ENCODE measurements at regions not wholly inside any gene's neighbourhood (a gene's known extent, or its start where the extent isn't known, plus 50 kb on each side); places are given as distances from the start of the nearest gene placed in this dataset.

- H3K27ac ChIP-seq, result no peak overlapping the region
- TF ChIP-seq CTCF (conservative IDR thresholded peaks at IDR 0.05) (no peak), ZFX (IDR thresholded peaks at IDR 0.05) (no peak)
Observed at GRCh38 chr16:85377388-85378144, 235.6 kb upstream of the GSE1 start.

- no peak overlapping the region for H3K27ac ChIP-seq
- no peak for TF ChIP-seq ZFX (IDR thresholded peaks at IDR 0.05)
- TF ChIP-seq CTCF (conservative IDR thresholded peaks at IDR 0.05), result no peak
Observed at GRCh38 chr16:85378145-85379040, 234.7 kb upstream of the GSE1 start.

- H3K27ac ChIP-seq, result no peak overlapping the region
- TF ChIP-seq CTCF (conservative IDR thresholded peaks at IDR 0.05), result no peak
Observed at GRCh38 chr16:85379041-85380001, 233.8 kb upstream of the GSE1 start.

- TF ChIP-seq CTCF (conservative IDR thresholded peaks at IDR 0.05) (no peak), ZFX (IDR thresholded peaks at IDR 0.05) (no peak)
- H3K27ac ChIP-seq, result no peak overlapping the region
Observed at GRCh38 chr16:85380002-85380395, 233.1 kb upstream of the GSE1 start.

GRCh38 chr16:85380905-85381737 is 232.0 kb upstream of the GSE1 start:
- TF ChIP-seq ZFX (IDR thresholded peaks at IDR 0.05) (no peak), CTCF (conservative IDR thresholded peaks at IDR 0.05) (no peak)
- H3K27ac ChIP-seq, result no peak overlapping the region

- TF ChIP-seq CTCF (conservative IDR thresholded peaks at IDR 0.05) (no peak), ZFX (IDR thresholded peaks at IDR 0.05) (no peak)
- H3K27ac ChIP-seq, result no peak overlapping the region
Observed at GRCh38 chr16:85381738-85382592, 231.2 kb upstream of the GSE1 start.

All from C4-2B (cell line).